GM23248 (cell line): ENCODE measurements at regions not wholly inside any gene's neighbourhood (a gene's known extent, or its start where the extent isn't known, plus 50 kb on each side); places are given as distances from the start of the nearest gene placed in this dataset.

Experiments used
- DNase-seq: peaks from one replicate; pipeline ENCODE4 v3.0.0-alpha.2; 2015
- H2AFZ ChIP-seq: fragments of 200-600 bp; sonication (generic); 2 replicates; pipeline ENCODE4 v1.6.1; 2016; ENCODE audit warnings: antibody characterized with exemption
- H3F3A ChIP-seq: fragments of 200-600 bp; sonication (generic); 2 replicates; pipeline ENCODE4 v1.6.1; 2016; ENCODE audit warnings: mild to moderate bottlenecking, antibody characterized with exemption, mixed run types; ENCODE audit not compliant: insufficient read depth
- H3K27ac ChIP-seq: fragments of 200-600 bp; sonication (generic); 2 replicates; pipeline ENCODE4 v1.5.1; 2016; ENCODE audit warnings: mild to moderate bottlenecking
- H3K27me3 ChIP-seq: fragments of 200-600 bp; sonication (generic); replicated peaks from 2 replicates; pipeline ENCODE4 v1.6.1; 2016; ENCODE audit warnings: mild to moderate bottlenecking; ENCODE audit not compliant: insufficient read depth
- H3K36me3 ChIP-seq: fragments of 200-600 bp; sonication (generic); 2 replicates; pipeline ENCODE4 v1.6.1; 2016; ENCODE audit warnings: low read depth, mild to moderate bottlenecking
- H3K4me1 ChIP-seq: fragments of 200-600 bp; sonication (generic); 2 replicates; pipeline ENCODE4 v1.6.1; 2016; ENCODE audit warnings: mild to moderate bottlenecking; ENCODE audit not compliant: insufficient read depth
- H3K4me2 ChIP-seq: fragments of 200-600 bp; sonication (generic); one replicate; pipeline ENCODE4 v1.6.1; 2016; ENCODE audit warnings: mild to moderate bottlenecking; ENCODE audit not compliant: unreplicated experiment
- H3K4me3 ChIP-seq: fragments of 200-600 bp; sonication (generic); 2 replicates; pipeline ENCODE4 v1.5.1; 2016; ENCODE audit warnings: mild to moderate bottlenecking
- H3K79me2 ChIP-seq: fragments of 200-600 bp; sonication (generic); 2 replicates; pipeline ENCODE4 v1.6.1; 2016; ENCODE audit warnings: mild to moderate bottlenecking; ENCODE audit not compliant: insufficient read depth
- H3K9ac ChIP-seq: fragments of 200-600 bp; sonication (generic); 2 replicates; pipeline ENCODE4 v1.6.1; 2016; ENCODE audit warnings: mild to moderate bottlenecking
- H3K9me2 ChIP-seq: fragments of 200-600 bp; sonication (generic); 2 replicates; pipeline ENCODE4 v1.6.1; 2016; ENCODE audit warnings: mixed run types, mild to moderate bottlenecking, moderate library complexity; ENCODE audit not compliant: insufficient read depth
- H3K9me3 ChIP-seq: fragments of 200-600 bp; sonication (generic); one replicate; pipeline ENCODE4 v1.6.1; 2017; ENCODE audit warnings: low read depth
- H4K20me1 ChIP-seq: fragments of 200-600 bp; sonication (generic); 2 replicates; pipeline ENCODE4 v1.6.0; 2016; ENCODE audit not compliant: insufficient read depth
- EZH2 ChIP-seq: fragments of 200-600 bp; sonication (generic); IDR thresholded peaks from 2 replicates; pipeline ENCODE4 v1.6.1; 2018; ENCODE audit warnings: antibody characterized with exemption, mild to moderate bottlenecking; ENCODE audit not compliant: insufficient read depth, poor library complexity, severe bottlenecking
- EZH2phosphoT487 ChIP-seq: fragments of 200-600 bp; sonication (generic); IDR thresholded peaks from 2 replicates; pipeline ENCODE4 v1.6.1; 2018; ENCODE audit warnings: antibody characterized with exemption, moderate library complexity, mild to moderate bottlenecking, low read depth; ENCODE audit not compliant: insufficient read depth
- WGBS, 2 experiments: methylation state at CpG; one replicate each; pipeline ENCODE4 v1.1.6; 2015 to 2017; ENCODE audit warnings: low lambda C conversion rate in 2 of 2, low coverage in 1 of 2; ENCODE audit errors: missing lambda C conversion rate in 2 of 2; 5-methylcytosine and 5-hydroxymethylcytosine counted together
- in situ Hi-C: fragments of 300-500 bp; cut with MboI; formaldehyde crosslinking; loops from 2 replicates; pipeline ENCODE4 v1.15.0; 2020

DNA sequence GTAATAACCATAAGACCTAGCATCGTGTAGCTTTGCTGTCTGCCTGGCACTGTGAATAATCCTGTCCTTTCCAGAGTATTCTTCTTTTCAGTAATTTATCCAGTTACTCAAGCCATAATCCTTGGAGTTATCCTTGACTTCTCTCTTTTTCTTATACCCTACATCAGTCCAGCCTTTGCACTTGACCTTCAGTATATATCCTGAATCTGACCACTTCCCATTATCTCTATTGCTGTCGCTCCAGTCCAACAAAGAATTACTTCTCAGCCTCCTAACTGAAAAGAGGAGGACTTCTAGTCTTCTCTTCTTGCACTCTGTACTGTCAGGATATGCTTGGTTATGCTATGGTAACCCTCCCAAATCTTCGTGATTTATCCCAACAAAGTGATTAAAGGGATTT, 393.8 kb downstream of the SHQ1 start:
- Histone ChIP-seq H3K27me3 (peaks cover 7% of the 10 kb centered on the region), H3F3A (peaks cover 3% of the 10 kb centered on the region; the same call in 1 of the 2 replicates), H3K9ac (no peak overlapping the region), H3K4me1 (no peaks in the 10 kb centered on the region), H4K20me1 (no peaks in the 10 kb centered on the region), H3K4me2 (no peak overlapping the region), H3K27ac (no peak overlapping the region), H2AFZ (no peak overlapping the region), H3K9me2 (no peaks in the 10 kb centered on the region), H3K36me3 (no peaks in the 10 kb centered on the region), H3K4me3 (no peak overlapping the region), H3K9me3 (no peaks in the 10 kb centered on the region), H3K79me2 (no peaks in the 10 kb centered on the region)
- in situ Hi-C loops = no loop called here
- DNase-seq = no peak
- WGBS, 2 experiments = 86 to 92% methylated on average over 3 of the region's 3 CpGs
- TF ChIP-seq EZH2 (no peak), EZH2phosphoT487 (no peak)

DNA sequence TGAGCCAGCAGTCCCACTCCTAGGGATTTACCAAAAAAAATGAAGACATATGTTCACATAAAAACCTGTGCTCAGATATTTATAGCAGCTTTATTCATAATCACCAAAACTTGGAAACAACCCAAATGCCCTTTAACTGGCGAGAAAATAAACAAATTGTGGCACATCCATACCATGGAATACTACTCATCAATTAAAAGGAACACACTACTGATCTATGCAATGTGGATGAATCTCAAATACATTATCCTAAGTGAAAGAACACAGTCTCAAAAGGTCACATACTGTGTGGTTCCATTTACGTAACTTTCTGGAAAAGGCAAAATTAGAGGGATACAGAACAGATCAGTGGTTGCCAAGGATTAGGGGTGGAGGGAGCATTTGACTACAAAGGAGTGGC, 394.5 kb downstream of the SHQ1 start:
- in situ Hi-C loops = no loop called here
- DNase-seq = peak; percentile 15

DNA sequence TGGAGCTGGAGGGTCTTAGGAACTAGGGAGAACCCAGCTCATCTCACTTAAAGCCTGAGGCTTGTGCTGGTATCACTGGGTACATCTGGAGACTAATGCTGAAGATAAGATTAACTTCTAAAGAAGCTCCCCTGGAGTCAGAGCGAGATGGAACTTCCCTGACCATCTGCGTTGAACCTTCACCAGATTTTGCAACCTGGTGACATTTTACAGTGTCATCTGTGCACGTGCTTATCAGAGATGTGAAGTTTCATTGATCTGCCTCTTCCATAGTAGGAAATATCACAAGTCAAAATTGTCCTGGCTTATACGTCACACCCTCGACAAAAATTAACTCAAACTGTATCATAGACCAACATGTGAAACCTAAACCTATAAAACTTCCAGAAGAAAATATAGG, 395.5 kb downstream of the SHQ1 start:
- 87 to 93% methylated on average over 5 of the region's 5 CpGs for WGBS, 2 experiments
- H3K36me3 ChIP-seq = no peaks in the 10 kb centered on the region
- no peak overlapping the region for H3K27ac ChIP-seq
- H3F3A ChIP-seq = peaks cover 10% of the 10 kb centered on the region; the same call in 1 of the 2 replicates
- H3K9me3 ChIP-seq = no peaks in the 10 kb centered on the region
- no peak overlapping the region for H2AFZ ChIP-seq
- in situ Hi-C loops = no loop called here
- H3K4me3 ChIP-seq = no peak overlapping the region
- no peaks in the 10 kb centered on the region for H4K20me1 ChIP-seq
- no peaks in the 10 kb centered on the region for H3K9me2 ChIP-seq
- no peak overlapping the region for H3K9ac ChIP-seq
- TF ChIP-seq EZH2 (no peak), EZH2phosphoT487 (no peak)
- H3K4me2 ChIP-seq = no peak overlapping the region
- H3K4me1 ChIP-seq = no peaks in the 10 kb centered on the region
- H3K79me2 ChIP-seq = no peaks in the 10 kb centered on the region
- peaks cover 7% of the 10 kb centered on the region; the same call in 1 of the 2 replicates for H3K27me3 ChIP-seq
- DNase-seq = no peak

More for the DNA sequence above, 394.5 kb downstream of the SHQ1 start:
- no peaks in the 10 kb centered on the region for H3K9me2 ChIP-seq
- no peaks in the 10 kb centered on the region for H3K36me3 ChIP-seq
- H3K9me3 ChIP-seq = no peaks in the 10 kb centered on the region
- peaks cover 7% of the 10 kb centered on the region for H3K27me3 ChIP-seq
- no peaks in the 10 kb centered on the region for H4K20me1 ChIP-seq
- H3K4me3 ChIP-seq = no peak overlapping the region
- peaks cover 10% of the 10 kb centered on the region; the same call in 1 of the 2 replicates for H3F3A ChIP-seq
- no peaks in the 10 kb centered on the region for H3K4me1 ChIP-seq
- H2AFZ ChIP-seq = no peak overlapping the region
- no peaks in the 10 kb centered on the region for H3K79me2 ChIP-seq
- TF ChIP-seq EZH2 (no peak), EZH2phosphoT487 (no peak)
- H3K27ac ChIP-seq = no peak overlapping the region
- no peak overlapping the region for H3K4me2 ChIP-seq
- WGBS, 2 experiments = 27 to 30% methylated on average over 2 of the region's 2 CpGs
- H3K9ac ChIP-seq = no peak overlapping the region

DNA sequence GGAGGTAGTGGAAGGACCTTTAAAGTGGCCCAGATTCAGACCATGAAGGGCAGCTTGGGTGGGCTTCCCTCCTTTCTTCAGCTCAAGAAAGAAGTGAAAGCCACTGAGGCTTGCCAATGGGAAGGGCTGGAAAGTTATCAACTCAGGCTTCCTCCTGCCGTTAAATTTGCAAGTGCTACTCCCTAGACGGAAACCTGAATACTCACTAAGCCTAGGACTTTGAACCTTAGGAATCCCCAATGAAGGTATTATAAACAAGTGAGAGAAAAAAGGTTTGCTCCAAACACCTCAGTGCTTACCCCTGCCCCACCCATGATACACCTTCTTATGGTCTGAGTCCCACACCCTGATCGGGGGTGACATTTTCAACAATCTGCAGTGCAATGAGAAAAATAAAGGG, 396.4 kb downstream of the SHQ1 start:
- H3F3A ChIP-seq = peaks cover 10% of the 10 kb centered on the region; the same call in 1 of the 2 replicates
- no peak for TF ChIP-seq EZH2phosphoT487
- TF ChIP-seq EZH2 = no peak
- H4K20me1 ChIP-seq = no peaks in the 10 kb centered on the region
- no peaks in the 10 kb centered on the region for H3K79me2 ChIP-seq
- no peaks in the 10 kb centered on the region for H3K9me2 ChIP-seq
- no peak overlapping the region for H2AFZ ChIP-seq
- no peak for DNase-seq
- no peak overlapping the region for H3K4me2 ChIP-seq
- in situ Hi-C loops = no loop called here
- no peak overlapping the region for H3K9ac ChIP-seq
- no peaks in the 10 kb centered on the region for H3K9me3 ChIP-seq
- no peaks in the 10 kb centered on the region for H3K4me1 ChIP-seq
- H3K27me3 ChIP-seq = peaks cover 7% of the 10 kb centered on the region; the same call in 1 of the 2 replicates
- no peaks in the 10 kb centered on the region for H3K36me3 ChIP-seq
- H3K4me3 ChIP-seq = no peak overlapping the region
- 57 to 59% methylated on average over 3 of the region's 3 CpGs for WGBS, 2 experiments
- no peak overlapping the region for H3K27ac ChIP-seq

DNA sequence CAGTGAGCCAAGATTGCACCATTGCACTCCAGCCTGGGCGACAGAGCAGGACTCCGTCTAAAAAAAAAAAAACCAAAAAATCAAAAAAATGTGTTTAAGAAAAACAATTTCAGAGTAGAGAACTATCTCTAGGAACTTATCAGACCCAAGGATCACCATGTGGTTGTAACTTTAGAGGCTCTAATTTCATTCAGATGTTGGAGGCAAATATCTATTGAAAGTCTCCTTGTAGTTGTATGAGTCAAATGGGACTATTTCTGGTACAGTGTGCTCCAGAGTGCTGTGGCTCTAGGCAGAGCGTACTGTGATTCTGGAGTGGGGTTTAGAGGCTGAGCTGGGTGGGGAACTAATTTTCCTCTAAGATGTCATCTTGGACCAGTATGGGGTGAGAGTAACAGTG, 398.7 kb downstream of the SHQ1 start:
- Histone ChIP-seq H3K27me3 (peaks cover 7% of the 10 kb centered on the region; the same call in 1 of the 2 replicates), H3K4me3 (no peak overlapping the region), H3K36me3 (no peaks in the 10 kb centered on the region), H3F3A (peaks cover 20% of the 10 kb centered on the region; the same call in 1 of the 2 replicates), H3K9me2 (no peaks in the 10 kb centered on the region), H3K27ac (no peak overlapping the region), H2AFZ (no peak overlapping the region), H3K9me3 (no peaks in the 10 kb centered on the region), H3K4me1 (peaks cover 12% of the 10 kb centered on the region), H3K9ac (no peak overlapping the region), H3K79me2 (peaks cover 21% of the 10 kb centered on the region), H3K4me2 (no peak overlapping the region), H4K20me1 (no peaks in the 10 kb centered on the region; the same call in 1 of the 2 replicates)
- no peak for TF ChIP-seq EZH2phosphoT487
- TF ChIP-seq EZH2 = no peak
- DNase-seq = peak; percentile 74
- 20 to 23% methylated on average over 3 of the region's 3 CpGs for WGBS, 2 experiments
- in situ Hi-C loops = no loop called here
